ENCODE measurements at regions not wholly inside any gene's neighbourhood (a gene's known extent, or its start where the extent isn't known, plus 50 kb on each side); places are given as distances from the start of the nearest gene placed in this dataset.

- no peaks in the 10 kb centered on the region for H4K20me1 ChIP-seq (ENCODE audit: insufficient read depth)
- H2AFZ ChIP-seq (ENCODE audit: low read depth, low read length) = no peak overlapping the region
- no peak overlapping the region for H3K9ac ChIP-seq (ENCODE audit: low read length)
- no peak overlapping the region for H3K4me3 ChIP-seq (ENCODE audit: low read length)
- H3K9me2 ChIP-seq (ENCODE audit: insufficient read depth, low read length) = no peaks in the 10 kb centered on the region
- H3K27me3 ChIP-seq (ENCODE audit: insufficient read depth, low read depth, low read length) = no peaks in the 10 kb centered on the region
- TF ChIP-seq EZH2 (IDR thresholded peaks at IDR 0.05; ENCODE audit: borderline replicate concordance, insufficient read depth, low read length, poor library complexity, severe bottlenecking) (no peak), EP300 (conservative IDR thresholded peaks at IDR 0.05; ENCODE audit: poor library complexity, severe bottlenecking) (no peak), RAD21 (conservative IDR thresholded peaks at IDR 0.05) (no peak), POLR2AphosphoS5 (IDR thresholded peaks at IDR 0.05) (no peak), SMC3 (conservative IDR thresholded peaks at IDR 0.05; ENCODE audit: poor library complexity) (no peak), TAF1 (IDR thresholded peaks at IDR 0.05; ENCODE audit: low read depth) (no peak)
- TF ChIP-seq, protein P1, sequence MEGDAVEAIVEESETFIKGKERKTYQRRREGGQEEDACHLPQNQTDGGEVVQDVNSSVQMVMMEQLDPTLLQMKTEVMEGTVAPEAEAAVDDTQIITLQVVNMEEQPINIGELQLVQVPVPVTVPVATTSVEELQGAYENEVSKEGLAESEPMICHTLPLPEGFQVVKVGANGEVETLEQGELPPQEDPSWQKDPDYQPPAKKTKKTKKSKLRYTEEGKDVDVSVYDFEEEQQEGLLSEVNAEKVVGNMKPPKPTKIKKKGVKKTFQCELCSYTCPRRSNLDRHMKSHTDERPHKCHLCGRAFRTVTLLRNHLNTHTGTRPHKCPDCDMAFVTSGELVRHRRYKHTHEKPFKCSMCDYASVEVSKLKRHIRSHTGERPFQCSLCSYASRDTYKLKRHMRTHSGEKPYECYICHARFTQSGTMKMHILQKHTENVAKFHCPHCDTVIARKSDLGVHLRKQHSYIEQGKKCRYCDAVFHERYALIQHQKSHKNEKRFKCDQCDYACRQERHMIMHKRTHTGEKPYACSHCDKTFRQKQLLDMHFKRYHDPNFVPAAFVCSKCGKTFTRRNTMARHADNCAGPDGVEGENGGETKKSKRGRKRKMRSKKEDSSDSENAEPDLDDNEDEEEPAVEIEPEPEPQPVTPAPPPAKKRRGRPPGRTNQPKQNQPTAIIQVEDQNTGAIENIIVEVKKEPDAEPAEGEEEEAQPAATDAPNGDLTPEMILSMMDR (IDR thresholded peaks at IDR 0.05; ENCODE audit: poor library complexity, severe bottlenecking) = no peak
- H3F3A ChIP-seq (ENCODE audit: insufficient read depth, low read length, poor library complexity, severe bottlenecking) = no peaks in the 10 kb centered on the region
- no peak overlapping the region for H3K4me2 ChIP-seq (ENCODE audit: low read length)
- no peaks in the 10 kb centered on the region for H3K36me3 ChIP-seq (ENCODE audit: insufficient read depth, low read length)
- H3K27ac ChIP-seq (ENCODE audit: low read length) = no peak overlapping the region
- no peaks in the 10 kb centered on the region for H3K79me2 ChIP-seq (replicated peaks; ENCODE audit: insufficient read depth, low read length)
- no peaks in the 10 kb centered on the region for H3K9me3 ChIP-seq (ENCODE audit: low read length)
These were observed 124.9 kb upstream of the POF1B start for GRCh38 chrX:85504381-85504780.

DNA sequence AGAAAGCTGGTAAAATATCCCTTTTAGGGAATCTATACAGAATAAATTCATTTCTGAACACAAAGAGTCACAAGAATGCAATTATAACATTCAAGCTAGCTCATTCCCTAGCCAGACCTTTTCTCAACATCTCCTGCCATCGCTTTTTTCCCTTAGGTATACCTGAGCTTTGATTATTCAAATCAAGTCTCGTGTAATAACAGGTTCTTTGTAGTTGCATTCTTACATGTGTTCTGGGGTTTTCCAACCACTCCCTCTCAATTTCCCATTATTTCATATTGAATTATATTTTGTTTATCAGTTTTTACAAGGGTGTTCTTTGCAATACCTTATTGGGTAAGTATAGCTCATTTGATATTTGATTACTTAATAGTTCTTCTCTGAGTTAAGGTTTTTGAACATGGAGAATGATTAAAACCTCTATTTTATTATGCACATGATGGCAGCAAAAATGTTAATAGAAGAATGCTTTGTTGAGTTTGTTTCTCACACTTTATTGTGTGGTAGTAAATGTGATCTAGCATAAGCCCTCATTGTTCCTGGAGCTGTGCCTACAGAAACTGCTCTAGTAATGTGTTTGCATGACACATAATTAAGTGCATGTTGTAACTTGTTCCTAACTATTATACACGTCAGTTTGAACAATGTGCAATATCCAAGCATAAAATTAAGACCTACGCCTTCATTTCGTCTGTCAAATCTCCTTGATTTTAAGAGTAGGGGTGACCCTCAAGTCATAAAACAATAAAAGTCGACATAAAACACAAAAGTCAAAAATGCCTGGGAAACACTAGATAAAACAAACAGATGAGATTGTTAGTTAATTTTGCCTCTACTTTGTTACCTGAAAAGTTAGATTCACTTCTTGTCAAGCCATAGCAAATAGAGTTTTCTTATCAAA, 124.0 kb upstream of the POF1B start:
- no peaks in the 10 kb centered on the region for H3F3A ChIP-seq (ENCODE audit: insufficient read depth, low read length, poor library complexity, severe bottlenecking)
- H3K36me3 ChIP-seq (ENCODE audit: insufficient read depth, low read length) = no peaks in the 10 kb centered on the region
- no peak overlapping the region for H3K27ac ChIP-seq (ENCODE audit: low read length)
- H2AFZ ChIP-seq (ENCODE audit: low read depth, low read length) = no peak overlapping the region
- H3K4me2 ChIP-seq (ENCODE audit: low read length) = no peak overlapping the region
- H3K9ac ChIP-seq (ENCODE audit: low read length) = no peak overlapping the region
- no peaks in the 10 kb centered on the region for H3K9me2 ChIP-seq (ENCODE audit: insufficient read depth, low read length)
- H3K4me3 ChIP-seq (ENCODE audit: low read length) = no peak overlapping the region
- no peaks in the 10 kb centered on the region for H3K9me3 ChIP-seq (ENCODE audit: low read length)
- no peaks in the 10 kb centered on the region for H3K79me2 ChIP-seq (replicated peaks; ENCODE audit: insufficient read depth, low read length)
- no peaks in the 10 kb centered on the region for H3K27me3 ChIP-seq (ENCODE audit: insufficient read depth, low read depth, low read length)
- no peaks in the 10 kb centered on the region for H4K20me1 ChIP-seq (ENCODE audit: insufficient read depth)
- TF ChIP-seq MXI1 (conservative IDR thresholded peaks at IDR 0.05; ENCODE audit: poor library complexity, severe bottlenecking) (no peak), SMC3 (conservative IDR thresholded peaks at IDR 0.05; ENCODE audit: poor library complexity) (no peak), POLR2AphosphoS5 (IDR thresholded peaks at IDR 0.05) (no peak), EZH2 (IDR thresholded peaks at IDR 0.05; ENCODE audit: borderline replicate concordance, insufficient read depth, low read length, poor library complexity, severe bottlenecking) (no peak), TAF1 (IDR thresholded peaks at IDR 0.05; ENCODE audit: low read depth) (no peak)
- TF ChIP-seq, protein P1 (IDR thresholded peaks at IDR 0.05; ENCODE audit: poor library complexity, severe bottlenecking) = no peak
